Vagina (tissue), 2 donors: ENCODE measurements at regions not wholly inside any gene's neighbourhood (a gene's known extent, or its start where the extent isn't known, plus 50 kb on each side); places are given as distances from the start of the nearest gene placed in this dataset.

Experiments used
- DNase-seq, 2 donors: peaks; one replicate each; pipeline ENCODE4 v3.0.0-alpha.2; 2017; ENCODE audit errors: extremely low spot score in 2 of 2
- H3K27ac ChIP-seq: fragments of 200-600 bp; sonication (generic); one replicate; pipeline ENCODE4 v1.5.1; 2019
- H3K27me3 ChIP-seq: fragments of 200-600 bp; sonication (generic); one replicate; pipeline ENCODE4 v1.5.1; 2019
- H3K36me3 ChIP-seq, 2 donors: fragments of 200-600 bp; sonication (generic); one replicate each; pipeline ENCODE4 v1.5.1; 2017 to 2019
- H3K4me1 ChIP-seq: fragments of 200-600 bp; sonication (generic); one replicate; pipeline ENCODE4 v1.5.1; 2019
- H3K4me3 ChIP-seq, 2 donors: fragments of 200-600 bp; sonication (generic); 1 replicate in 1 of 2; 2 replicates in 1 of 2; pipeline ENCODE4 v1.5.1; 2016 to 2019
- H3K9me3 ChIP-seq: fragments of 200-600 bp; sonication (generic); one replicate; pipeline ENCODE4 v1.5.1; 2019
- CTCF ChIP-seq, 3 experiments: fragments of 450-650 bp in 2 of 3; fragments of 200-600 bp in 1 of 3; sonication (generic) in 1 of 3; IDR thresholded peaks; one replicate each; pipeline ENCODE4 v1.5.1; 2017 to 2019; ENCODE audit warnings: antibody characterized with exemption in 3 of 3, mild to moderate bottlenecking in 2 of 3, moderate library complexity in 2 of 3
- POLR2A ChIP-seq, 2 donors: fragments of 450-650 bp; IDR thresholded peaks; one replicate each; pipeline ENCODE4 v1.6.1; 2017; ENCODE audit warnings: antibody characterized with exemption in 2 of 2, mild to moderate bottlenecking in 2 of 2, moderate library complexity in 2 of 2
- POLR2AphosphoS5 ChIP-seq, 2 donors: sonication (generic); formaldehyde crosslinking; IDR thresholded peaks; one replicate each; pipeline ENCODE4 v1.9.0; 2017; ENCODE audit warnings: antibody characterized with exemption in 2 of 2, mild to moderate bottlenecking in 2 of 2, low read depth in 1 of 2; ENCODE audit not compliant: insufficient read depth in 1 of 2
- intact Hi-C: fragments of 100-400 bp; cut with DNase I; formaldehyde crosslinking; loops from one replicate; pipeline ENCODE4 v1.15.1; 2023

DNA sequence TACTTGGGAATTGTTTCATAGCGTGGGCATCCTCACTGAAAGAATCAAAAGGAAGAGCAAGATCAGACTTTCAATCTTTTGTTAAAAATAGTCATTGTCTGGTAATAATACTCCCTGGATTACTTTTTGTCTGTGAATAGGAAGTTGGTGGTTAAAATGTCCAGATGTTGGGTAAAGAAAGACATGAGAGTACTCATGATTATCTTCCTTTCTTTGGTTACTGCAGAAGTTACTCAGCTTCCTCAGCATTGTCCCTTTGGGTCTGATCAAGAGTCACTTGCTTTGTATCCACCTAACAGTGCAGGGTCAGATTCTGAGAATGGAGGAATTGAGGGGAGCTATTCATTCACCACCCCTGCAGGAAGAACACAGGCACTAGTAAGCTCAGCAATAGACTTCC lies 54.6 kb downstream of the RIN2 start:
- H3K27ac ChIP-seq = no peak overlapping the region
- no peaks in the 10 kb centered on the region for H3K27me3 ChIP-seq
- intact Hi-C loops = no loop called here
- H3K9me3 ChIP-seq = no peaks in the 10 kb centered on the region
- H3K4me1 ChIP-seq = peaks cover 39% of the 10 kb centered on the region
- no peak for TF ChIP-seq POLR2A (IDR thresholded peaks at IDR 0.05)
- no peak for TF ChIP-seq CTCF (IDR thresholded peaks at IDR 0.05)
- TF ChIP-seq POLR2AphosphoS5 (IDR thresholded peaks at IDR 0.05; ENCODE audit: insufficient read depth in 1 of 2, low read depth in 1 of 2) = no peak
- DNase-seq = no peak
- no peaks in the 10 kb centered on the region for H3K36me3 ChIP-seq
- no peak overlapping the region for H3K4me3 ChIP-seq

GRCh38 chr20:19813846-19814640 lies 56.0 kb downstream of the RIN2 start:
- no peaks in the 10 kb centered on the region for H3K9me3 ChIP-seq
- no peak for DNase-seq
- H3K36me3 ChIP-seq = no peaks in the 10 kb centered on the region
- TF ChIP-seq POLR2AphosphoS5 (IDR thresholded peaks at IDR 0.05; ENCODE audit: insufficient read depth in 1 of 2, low read depth in 1 of 2) = no peak
- no peak for TF ChIP-seq CTCF (IDR thresholded peaks at IDR 0.05)
- TF ChIP-seq POLR2A (IDR thresholded peaks at IDR 0.05) = no peak
- H3K4me3 ChIP-seq = no peak overlapping the region
- intact Hi-C loops = no loop called here
- no peaks in the 10 kb centered on the region for H3K27me3 ChIP-seq
- peak overlapping the region; percentile 47 for H3K27ac ChIP-seq
- H3K4me1 ChIP-seq = peaks cover 29% of the 10 kb centered on the region

- TF ChIP-seq POLR2A (IDR thresholded peaks at IDR 0.05) = no peak
- TF ChIP-seq CTCF (IDR thresholded peaks at IDR 0.05) = no peak
- TF ChIP-seq POLR2AphosphoS5 (IDR thresholded peaks at IDR 0.05; ENCODE audit: insufficient read depth in 1 of 2, low read depth in 1 of 2) = peak in 1 of 2 donors; percentile 50
- Histone ChIP-seq H3K4me1 (peaks cover 29% of the 10 kb centered on the region), H3K36me3 (no peaks in the 10 kb centered on the region), H3K27ac (no peak overlapping the region), H3K4me3 (no peak overlapping the region), H3K9me3 (no peaks in the 10 kb centered on the region), H3K27me3 (no peaks in the 10 kb centered on the region)
- intact Hi-C loops = no loop called here
- DNase-seq = no peak
Measured at GRCh38 chr20:19815553-19815991, 57.5 kb downstream of the RIN2 start.

DNA sequence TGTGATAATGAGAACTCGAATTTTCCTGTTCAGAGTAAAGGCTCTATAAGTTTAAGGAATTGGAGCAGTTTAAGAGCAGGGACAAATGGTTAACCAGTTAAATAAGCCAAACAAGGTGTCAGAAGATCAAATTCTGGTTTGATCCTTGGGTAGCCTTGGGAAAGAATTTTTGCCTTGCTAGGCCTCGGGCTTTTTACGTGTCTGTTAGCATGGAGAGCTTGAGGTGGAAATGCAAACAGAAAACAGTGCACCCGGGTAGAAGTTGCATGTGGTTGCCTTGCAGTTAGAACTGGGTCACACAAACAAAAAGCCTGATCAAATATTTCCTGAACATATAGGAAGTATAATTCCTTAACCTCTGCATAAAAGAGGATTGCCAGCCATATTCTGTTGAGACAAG lies 58.3 kb downstream of the RIN2 start:
- peaks cover 29% of the 10 kb centered on the region for H3K4me1 ChIP-seq
- peak in 1 of 2 donors; percentile 20 for DNase-seq
- no peaks in the 10 kb centered on the region for H3K27me3 ChIP-seq
- TF ChIP-seq POLR2AphosphoS5 (IDR thresholded peaks at IDR 0.05; ENCODE audit: insufficient read depth in 1 of 2, low read depth in 1 of 2) (no peak), POLR2A (IDR thresholded peaks at IDR 0.05) (no peak), CTCF (IDR thresholded peaks at IDR 0.05) (no peak)
- H3K9me3 ChIP-seq = no peaks in the 10 kb centered on the region
- no peak overlapping the region for H3K4me3 ChIP-seq
- intact Hi-C loops = no loop called here
- no peaks in the 10 kb centered on the region for H3K36me3 ChIP-seq
- no peak overlapping the region for H3K27ac ChIP-seq

- H3K27me3 ChIP-seq = no peaks in the 10 kb centered on the region
- no peak overlapping the region for H3K4me3 ChIP-seq
- intact Hi-C loops = no loop called here
- TF ChIP-seq POLR2AphosphoS5 (IDR thresholded peaks at IDR 0.05; ENCODE audit: insufficient read depth in 1 of 2, low read depth in 1 of 2) = peak in 1 of 2 donors; percentile 56
- no peak for TF ChIP-seq CTCF (IDR thresholded peaks at IDR 0.05)
- TF ChIP-seq POLR2A (IDR thresholded peaks at IDR 0.05) = no peak
- no peaks in the 10 kb centered on the region for H3K36me3 ChIP-seq
- peak in 1 of 2 donors; percentile 56 for DNase-seq
- H3K9me3 ChIP-seq = no peaks in the 10 kb centered on the region
- peaks cover 29% of the 10 kb centered on the region for H3K4me1 ChIP-seq
- H3K27ac ChIP-seq = no peak overlapping the region
Measured at GRCh38 chr20:19817017-19817416, 59.0 kb downstream of the RIN2 start.
